Ovary (tissue), 7 donors: ENCODE measurements at regions not wholly inside any gene's neighbourhood (a gene's known extent, or its start where the extent isn't known, plus 50 kb on each side); places are given as distances from the start of the nearest gene placed in this dataset.

ENCODE experiments used
- DNase-seq, 5 donors: peaks; one replicate each; pipeline ENCODE4 v3.0.0-alpha.2; 2019 to 2020
- H3K27ac ChIP-seq, 2 donors: fragments of 200-600 bp; one replicate each; pipeline versions ENCODE4 v1.5.1 to v1.8.0; 2019 to 2022
- H3K27me3 ChIP-seq: fragments of 200-600 bp; one replicate; pipeline ENCODE4 v1.8.0; 2022
- H3K36me3 ChIP-seq: fragments of 200-600 bp; sonication (generic); one replicate; pipeline ENCODE4 v1.5.1; 2019
- H3K4me1 ChIP-seq: one replicate; pipeline ENCODE4 v1.8.1; 2013; ENCODE audit warnings: mild to moderate bottlenecking, moderate library complexity; ENCODE audit not compliant: insufficient read depth
- H3K4me3 ChIP-seq: fragments of 200-600 bp; sonication (generic); one replicate; pipeline ENCODE4 v1.5.1; 2017
- H3K9me3 ChIP-seq, 2 donors: fragments of 200-600 bp in 1 of 2; sonication (generic) in 1 of 2; one replicate each; pipeline versions ENCODE4 v1.5.1 to v1.8.1; 2013 to 2019; ENCODE audit warnings: mild to moderate bottlenecking in 1 of 2, moderate library complexity in 1 of 2
- EP300 ChIP-seq: sonication (generic); formaldehyde crosslinking; IDR thresholded peaks from one replicate; pipeline ENCODE4 v1.6.1; 2017; ENCODE audit warnings: antibody characterized with exemption
- POLR2A ChIP-seq: fragments of 450-650 bp; IDR thresholded peaks from one replicate; pipeline ENCODE4 v1.6.1; 2017; ENCODE audit warnings: antibody characterized with exemption, mild to moderate bottlenecking, moderate library complexity
- WGBS, 3 donors: extraction: QIAGEN DNeasy Blood & Tissue Kit in 1 of 3; methylation state at CpG; one replicate each; pipeline versions ENCODE4 v1.1.5 to v1.1.7; 2013 to 2017; 5-methylcytosine and 5-hydroxymethylcytosine counted together
- intact Hi-C, 4 donors: fragments of 100-400 bp; cut with DNase I; formaldehyde crosslinking; loops; one replicate each; pipeline versions ENCODE4 v1.11.0 to v1.15.1; 2022 to 2023
- TF ChIP-seq, protein P1 (sequence below), 3 donors: fragments of 450-650 bp in 2 of 3; fragments of 200-600 bp in 1 of 3; IDR thresholded peaks; one replicate each; pipeline versions ENCODE4 v1.5.1 to v1.8.0; 2016 to 2022; ENCODE audit warnings: antibody characterized with exemption in 3 of 3, mild to moderate bottlenecking in 1 of 3
- donor health status: DM: no; HTN: no; CAD: no; lungs with moderate emphysema.
- donor health status: DM: no; HTN: no; CAD: no.
- donor health status: Bipolar disorder and iron deficiency.
- donor health status: DM: no; HTN: no; CAD: no.
- donor health status: DM: yes; HTN: yes; CAD: no.

DNA sequence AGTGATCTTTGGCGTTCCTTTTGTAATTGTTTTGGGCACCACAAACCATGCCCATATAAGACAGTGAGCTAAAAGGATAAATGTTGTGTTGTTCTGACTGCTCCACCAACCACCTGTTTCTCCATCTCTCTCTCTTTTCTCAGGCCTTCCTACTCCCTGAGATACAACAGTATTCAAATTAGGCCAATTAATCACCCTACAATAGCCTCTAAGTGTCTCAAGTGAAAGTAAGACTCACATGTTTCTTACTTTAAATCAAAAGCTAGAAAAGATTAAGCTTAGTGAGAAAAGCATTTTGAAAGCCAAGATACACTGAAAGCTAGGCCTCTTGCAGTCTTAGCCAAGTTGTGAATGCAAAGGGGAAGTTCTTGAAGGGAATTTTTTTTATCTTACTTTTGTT, 268.8 kb upstream of the NREP start:
- WGBS, 3 donors = 2 to 24% (median 2%) methylated on average over 1 of the region's 1 CpG
- no peaks in the 10 kb centered on the region for H3K4me1 ChIP-seq
- H3K27me3 ChIP-seq = no peaks in the 10 kb centered on the region
- no peak overlapping the region for H3K27ac ChIP-seq
- no peak for DNase-seq
- H3K4me3 ChIP-seq = no peak overlapping the region
- intact Hi-C loops = no loop called here
- no peak for TF ChIP-seq EP300
- TF ChIP-seq, protein P1, sequence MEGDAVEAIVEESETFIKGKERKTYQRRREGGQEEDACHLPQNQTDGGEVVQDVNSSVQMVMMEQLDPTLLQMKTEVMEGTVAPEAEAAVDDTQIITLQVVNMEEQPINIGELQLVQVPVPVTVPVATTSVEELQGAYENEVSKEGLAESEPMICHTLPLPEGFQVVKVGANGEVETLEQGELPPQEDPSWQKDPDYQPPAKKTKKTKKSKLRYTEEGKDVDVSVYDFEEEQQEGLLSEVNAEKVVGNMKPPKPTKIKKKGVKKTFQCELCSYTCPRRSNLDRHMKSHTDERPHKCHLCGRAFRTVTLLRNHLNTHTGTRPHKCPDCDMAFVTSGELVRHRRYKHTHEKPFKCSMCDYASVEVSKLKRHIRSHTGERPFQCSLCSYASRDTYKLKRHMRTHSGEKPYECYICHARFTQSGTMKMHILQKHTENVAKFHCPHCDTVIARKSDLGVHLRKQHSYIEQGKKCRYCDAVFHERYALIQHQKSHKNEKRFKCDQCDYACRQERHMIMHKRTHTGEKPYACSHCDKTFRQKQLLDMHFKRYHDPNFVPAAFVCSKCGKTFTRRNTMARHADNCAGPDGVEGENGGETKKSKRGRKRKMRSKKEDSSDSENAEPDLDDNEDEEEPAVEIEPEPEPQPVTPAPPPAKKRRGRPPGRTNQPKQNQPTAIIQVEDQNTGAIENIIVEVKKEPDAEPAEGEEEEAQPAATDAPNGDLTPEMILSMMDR (IDR thresholded peaks at IDR 0.05) = no peak
- TF ChIP-seq POLR2A = no peak
- no peaks in the 10 kb centered on the region for H3K9me3 ChIP-seq
- no peaks in the 10 kb centered on the region for H3K36me3 ChIP-seq

DNA sequence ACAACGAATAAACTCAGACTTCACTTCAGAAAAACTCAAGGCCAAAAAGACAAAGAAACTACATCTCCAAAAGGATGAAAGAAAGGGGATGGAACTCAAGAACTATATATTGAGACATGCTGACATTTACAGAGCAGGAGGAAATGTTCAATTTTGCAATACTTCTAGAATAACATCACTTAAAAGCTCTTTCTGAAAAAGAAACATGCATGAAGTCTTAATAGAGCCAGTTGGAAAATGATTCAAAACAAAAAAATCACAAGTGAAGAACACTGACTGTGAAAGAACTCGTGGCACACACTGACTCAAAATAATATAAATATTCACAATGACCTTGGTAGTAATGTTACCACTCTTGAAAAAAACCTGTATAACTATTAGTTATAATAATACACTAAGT, 267.8 kb upstream of the NREP start:
- H3K27ac ChIP-seq = no peak overlapping the region
- no peaks in the 10 kb centered on the region for H3K9me3 ChIP-seq
- intact Hi-C loops = no loop called here
- H3K4me3 ChIP-seq = no peak overlapping the region
- 5 to 19% (median 6%) methylated on average over 2 of the region's 2 CpGs for WGBS, 3 donors
- no peak for DNase-seq
- no peaks in the 10 kb centered on the region for H3K27me3 ChIP-seq
- no peaks in the 10 kb centered on the region for H3K36me3 ChIP-seq
- TF ChIP-seq POLR2A (no peak), EP300 (no peak)
- TF ChIP-seq, protein P1 (IDR thresholded peaks at IDR 0.05) = no peak
- H3K4me1 ChIP-seq = no peaks in the 10 kb centered on the region

DNA sequence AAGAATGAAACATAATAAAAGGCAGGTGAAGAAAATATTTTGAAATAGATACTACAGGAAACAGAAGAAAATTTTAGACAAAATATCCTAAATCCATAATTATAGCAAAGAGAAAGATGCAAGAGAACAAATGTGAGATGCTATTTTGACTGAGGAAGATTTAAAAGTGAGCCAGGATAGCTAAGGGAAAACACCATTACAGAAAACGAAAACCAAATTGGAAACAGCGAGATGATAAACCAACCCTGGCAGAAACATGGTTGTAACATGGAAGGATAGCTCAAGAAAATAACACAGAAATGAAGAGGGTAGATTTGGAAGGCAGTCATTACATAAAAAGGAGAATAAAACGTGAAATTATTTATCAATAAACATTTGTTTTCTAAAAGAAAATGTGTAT, 267.2 kb upstream of the NREP start:
- WGBS, 3 donors = 65 to 78% (median 68%) methylated on average over 3 of the region's 3 CpGs
- Histone ChIP-seq H3K9me3 (no peaks in the 10 kb centered on the region), H3K36me3 (no peaks in the 10 kb centered on the region), H3K27me3 (no peaks in the 10 kb centered on the region), H3K27ac (no peak overlapping the region), H3K4me3 (no peak overlapping the region), H3K4me1 (no peaks in the 10 kb centered on the region)
- TF ChIP-seq EP300 = no peak
- TF ChIP-seq, protein P1 (IDR thresholded peaks at IDR 0.05) = no peak
- TF ChIP-seq POLR2A = no peak
- intact Hi-C loops = no loop called here
- no peak for DNase-seq

DNA sequence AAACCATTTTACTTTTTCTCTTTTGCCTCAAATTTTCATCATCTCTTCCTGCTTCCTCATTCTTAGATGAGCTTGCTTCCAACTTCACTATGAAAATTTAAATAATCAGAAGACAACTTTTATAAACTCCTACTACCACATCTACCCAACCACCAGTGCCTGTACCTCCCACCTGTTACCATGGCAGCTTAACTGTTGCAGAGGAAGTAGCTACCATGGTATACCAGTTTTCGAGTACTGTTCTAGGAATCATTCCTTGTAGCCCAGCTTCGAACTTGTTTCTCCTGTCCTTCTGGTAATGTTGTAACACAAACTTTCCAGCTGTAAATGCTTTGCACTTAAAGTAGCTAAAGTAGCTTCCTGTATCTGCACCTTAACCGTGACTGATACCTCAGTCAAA, 266.8 kb upstream of the NREP start:
- H3K4me3 ChIP-seq = no peak overlapping the region
- no peak overlapping the region for H3K27ac ChIP-seq
- H3K4me1 ChIP-seq = no peaks in the 10 kb centered on the region
- DNase-seq = no peak
- intact Hi-C loops = no loop called here
- no peaks in the 10 kb centered on the region for H3K36me3 ChIP-seq
- no peaks in the 10 kb centered on the region for H3K27me3 ChIP-seq
- TF ChIP-seq POLR2A (no peak), EP300 (no peak)
- TF ChIP-seq, protein P1 (IDR thresholded peaks at IDR 0.05) = no peak
- no peaks in the 10 kb centered on the region for H3K9me3 ChIP-seq
- WGBS, 3 donors = 93 to 94% (median 94%) methylated on average over 3 of the region's 3 CpGs

DNA sequence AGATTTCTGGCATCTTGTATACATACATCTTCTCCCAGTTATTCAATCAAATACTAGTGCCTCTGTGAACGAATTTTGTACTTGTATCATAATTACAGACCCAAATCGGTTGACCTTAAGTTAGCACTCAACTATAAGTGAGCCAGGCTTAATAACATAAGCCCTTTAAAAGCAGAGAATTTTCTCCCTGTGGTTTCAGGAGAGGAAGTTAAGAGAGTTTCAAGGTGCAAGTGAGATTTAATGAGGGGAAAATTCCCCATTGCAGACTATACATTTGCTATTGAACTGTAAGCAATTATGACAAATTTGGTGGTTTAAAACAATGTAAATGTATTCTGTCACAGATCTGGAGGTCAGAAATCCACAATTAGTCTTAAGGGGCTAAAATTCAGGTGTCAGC, 261.9 kb upstream of the NREP start:
- DNase-seq = no peak
- Histone ChIP-seq H3K4me3 (no peak overlapping the region), H3K27ac (no peak overlapping the region), H3K36me3 (no peaks in the 10 kb centered on the region), H3K9me3 (no peaks in the 10 kb centered on the region), H3K27me3 (no peaks in the 10 kb centered on the region), H3K4me1 (no peaks in the 10 kb centered on the region)
- TF ChIP-seq, protein P1 (IDR thresholded peaks at IDR 0.05) = no peak
- TF ChIP-seq EP300 = no peak
- TF ChIP-seq POLR2A = no peak
- 71 to 94% (median 90%) methylated on average over 2 of the region's 2 CpGs for WGBS, 3 donors
- intact Hi-C loops = no loop called here
